AG09309 (cell line): ENCODE measurements at regions not wholly inside any gene's neighbourhood (a gene's known extent, or its start where the extent isn't known, plus 50 kb on each side); places are given as distances from the start of the nearest gene placed in this dataset.

Source experiments
- DNase-seq: peaks from one replicate; pipeline ENCODE4 v3.0.0-alpha.2; 2010; ENCODE audit warnings: low read depth
- H3K4me3 ChIP-seq: 2 replicates; pipeline ENCODE4 v1.5.1; 2011; ENCODE audit warnings: mild to moderate bottlenecking, low read depth, low read length, moderate library complexity; ENCODE audit not compliant: control insufficient read depth
- TF ChIP-seq, protein P1 (sequence below): IDR thresholded peaks from 2 replicates; pipeline ENCODE4 v1.5.1; 2011; ENCODE audit warnings: mild to moderate bottlenecking, low read depth, low read length, inconsistent platforms; ENCODE audit not compliant: insufficient read depth, control insufficient read depth; ENCODE audit errors: missing control alignments

DNA sequence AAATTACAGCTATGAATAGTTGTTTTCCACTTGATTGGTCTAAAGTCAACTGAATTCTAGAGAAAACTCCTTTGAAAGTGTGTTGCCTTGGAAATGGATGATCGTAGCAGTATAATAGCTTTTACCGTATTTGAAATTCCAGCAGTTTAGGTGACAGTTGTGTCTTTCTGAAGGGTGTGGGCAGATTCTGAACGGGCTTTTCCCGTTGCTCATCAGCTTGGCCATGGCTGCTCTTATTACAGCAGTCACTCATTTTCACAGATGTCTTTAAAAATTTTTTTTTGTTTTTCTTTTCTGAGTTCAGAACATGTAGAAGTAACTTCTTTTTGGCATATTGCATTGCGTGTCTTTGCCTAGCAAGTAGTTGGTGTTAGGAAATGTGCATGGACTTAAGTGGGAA lies 69.6 kb upstream of the SLC4A4 start:
- no peak overlapping the region for H3K4me3 ChIP-seq
- DNase-seq = no peak
- TF ChIP-seq, protein P1, sequence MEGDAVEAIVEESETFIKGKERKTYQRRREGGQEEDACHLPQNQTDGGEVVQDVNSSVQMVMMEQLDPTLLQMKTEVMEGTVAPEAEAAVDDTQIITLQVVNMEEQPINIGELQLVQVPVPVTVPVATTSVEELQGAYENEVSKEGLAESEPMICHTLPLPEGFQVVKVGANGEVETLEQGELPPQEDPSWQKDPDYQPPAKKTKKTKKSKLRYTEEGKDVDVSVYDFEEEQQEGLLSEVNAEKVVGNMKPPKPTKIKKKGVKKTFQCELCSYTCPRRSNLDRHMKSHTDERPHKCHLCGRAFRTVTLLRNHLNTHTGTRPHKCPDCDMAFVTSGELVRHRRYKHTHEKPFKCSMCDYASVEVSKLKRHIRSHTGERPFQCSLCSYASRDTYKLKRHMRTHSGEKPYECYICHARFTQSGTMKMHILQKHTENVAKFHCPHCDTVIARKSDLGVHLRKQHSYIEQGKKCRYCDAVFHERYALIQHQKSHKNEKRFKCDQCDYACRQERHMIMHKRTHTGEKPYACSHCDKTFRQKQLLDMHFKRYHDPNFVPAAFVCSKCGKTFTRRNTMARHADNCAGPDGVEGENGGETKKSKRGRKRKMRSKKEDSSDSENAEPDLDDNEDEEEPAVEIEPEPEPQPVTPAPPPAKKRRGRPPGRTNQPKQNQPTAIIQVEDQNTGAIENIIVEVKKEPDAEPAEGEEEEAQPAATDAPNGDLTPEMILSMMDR = no peak

DNA sequence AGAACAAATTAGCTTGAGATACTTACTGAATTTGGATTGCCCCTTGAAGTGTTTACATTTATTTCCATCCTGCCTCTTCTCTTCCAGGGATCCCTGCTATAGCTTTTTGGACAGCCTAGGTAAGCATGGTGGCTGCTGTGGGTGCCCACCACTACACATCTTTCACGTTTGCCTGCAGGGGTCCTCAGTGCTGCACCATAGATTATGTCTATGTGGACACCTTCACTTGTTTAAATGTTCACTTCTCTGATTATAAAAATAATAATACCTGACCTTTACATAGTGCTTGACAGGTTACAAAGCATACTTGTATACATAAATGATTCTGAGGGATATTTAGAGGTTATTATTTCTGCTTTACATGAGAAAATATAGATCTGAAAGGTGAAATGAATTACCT lies 67.9 kb upstream of the SLC4A4 start:
- TF ChIP-seq, protein P1 = peak; percentile 37
- DNase-seq = no peak
- H3K4me3 ChIP-seq = no peak overlapping the region

DNA sequence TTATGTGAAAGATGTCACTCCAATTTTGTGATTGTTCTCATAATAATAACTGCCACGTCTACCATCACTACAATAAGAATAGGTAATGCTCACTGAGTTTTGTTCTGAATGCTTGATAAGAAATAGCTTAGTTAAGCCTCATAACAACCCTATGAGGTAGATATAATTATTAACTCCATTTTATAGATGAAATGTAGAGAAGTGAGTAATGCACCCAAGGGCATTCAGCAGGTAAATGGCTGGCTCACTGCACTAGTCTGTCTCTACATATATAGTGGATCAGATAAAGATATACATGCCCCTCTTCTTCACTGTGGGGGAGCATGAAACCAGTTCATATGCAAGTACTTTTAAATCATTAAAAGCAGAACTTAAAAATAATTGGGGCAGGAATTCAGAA lies 65.8 kb upstream of the SLC4A4 start:
- DNase-seq = no peak
- TF ChIP-seq, protein P1 = no peak
- no peak overlapping the region for H3K4me3 ChIP-seq

DNA sequence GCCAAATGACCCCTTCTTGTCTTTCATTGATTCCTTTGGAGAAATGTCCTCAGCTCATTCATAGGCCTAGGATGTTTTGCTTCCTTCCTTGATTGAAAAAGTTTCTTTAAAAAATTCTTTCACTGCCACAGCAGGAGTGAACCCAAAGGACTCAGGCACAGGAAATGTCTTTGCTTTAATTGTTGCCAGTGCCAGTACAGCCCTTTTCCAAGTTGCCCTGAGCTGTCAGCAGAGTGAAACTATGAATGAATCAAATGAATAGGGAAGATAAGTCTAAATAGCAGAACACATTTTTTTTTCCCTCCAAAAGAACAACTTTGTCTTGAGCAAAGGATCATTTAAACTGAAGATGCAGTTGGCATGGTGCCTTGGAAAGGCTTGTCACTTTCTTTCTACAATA lies 63.8 kb upstream of the SLC4A4 start:
- H3K4me3 ChIP-seq = no peak overlapping the region
- DNase-seq = no peak
- TF ChIP-seq, protein P1 = no peak

DNA sequence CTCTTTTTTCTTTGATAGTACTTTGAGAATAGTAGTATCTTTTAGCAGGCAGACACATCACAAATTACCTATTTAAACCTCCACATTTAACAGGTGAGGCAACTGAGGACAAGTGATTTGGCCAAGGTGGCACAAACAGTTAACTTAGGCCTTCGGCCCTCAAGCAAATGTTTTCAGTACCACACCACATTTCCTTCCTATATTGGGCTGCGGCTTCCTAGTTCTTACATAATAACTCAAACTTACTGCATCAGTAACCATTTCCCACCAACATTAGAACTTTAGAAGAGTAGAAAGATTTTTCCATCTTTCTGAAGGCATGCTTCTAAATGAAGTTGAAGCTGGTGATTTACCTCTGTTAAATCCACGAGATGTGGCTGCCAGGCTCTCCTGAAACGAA lies 63.2 kb upstream of the SLC4A4 start:
- no peak overlapping the region for H3K4me3 ChIP-seq
- TF ChIP-seq, protein P1 = no peak
- DNase-seq = no peak

DNA sequence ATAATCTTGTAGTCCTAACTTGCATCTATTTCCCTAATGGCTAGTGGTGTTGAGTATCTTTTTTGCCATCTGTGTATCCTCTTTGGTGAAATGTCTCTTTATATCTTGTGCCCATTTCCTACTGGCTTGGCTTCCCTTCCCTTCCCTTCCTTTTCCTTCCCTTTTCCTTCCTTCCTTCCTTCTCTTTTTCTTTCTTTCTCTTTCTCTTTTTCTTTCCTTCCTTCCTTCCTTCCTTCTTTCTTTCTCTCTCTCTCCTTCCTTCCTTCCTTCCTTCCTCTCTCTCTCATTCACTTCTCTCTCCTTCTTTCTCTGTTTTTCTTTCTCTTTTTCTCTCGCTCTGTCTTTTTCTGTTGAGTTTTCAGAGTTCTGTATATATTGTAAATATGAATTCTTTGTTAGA lies 61.5 kb upstream of the SLC4A4 start:
- TF ChIP-seq, protein P1 = no peak
- H3K4me3 ChIP-seq = no peak overlapping the region
- DNase-seq = no peak

DNA sequence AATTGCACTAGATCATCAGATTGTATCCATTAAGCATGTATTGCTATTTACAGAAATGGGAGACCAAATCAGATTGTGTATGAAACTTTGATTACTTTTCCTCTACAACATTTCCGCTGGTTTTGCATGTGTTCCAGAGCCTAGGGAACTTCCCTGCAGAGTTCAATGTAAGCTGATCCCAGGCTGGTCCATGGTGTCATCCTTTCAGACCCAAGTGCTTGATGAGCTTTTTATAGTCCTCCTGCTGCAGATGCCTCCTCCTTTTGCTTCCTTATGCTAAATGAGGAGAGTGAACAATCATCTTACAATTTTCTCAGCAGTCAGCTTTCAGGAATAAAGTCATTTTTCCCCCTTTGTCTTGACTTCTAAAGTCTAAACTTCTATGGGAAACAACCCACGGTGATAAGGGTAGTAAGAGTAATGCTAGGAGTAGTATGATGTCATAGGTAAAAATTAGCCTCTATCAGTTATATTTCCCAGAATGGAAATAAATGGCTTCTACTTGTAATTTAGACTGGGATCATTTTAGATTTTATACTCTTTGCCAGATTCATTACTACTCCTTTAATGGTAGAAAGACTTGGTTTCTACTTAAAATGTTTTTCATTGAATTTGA lies 55.1 kb upstream of the SLC4A4 start:
- no peak for DNase-seq
- TF ChIP-seq, protein P1 = no peak
- H3K4me3 ChIP-seq = no peak overlapping the region
